HG03520 (cell line): ENCODE measurements at regions not wholly inside any gene's neighbourhood (a gene's known extent, or its start where the extent isn't known, plus 50 kb on each side); places are given as distances from the start of the nearest gene placed in this dataset.

Experiments used
- ATAC-seq: cut with Tn5 transposase; IDR thresholded peaks from one replicate; pipeline ENCODE4 v1.9.1; 2021; ENCODE audit warnings: mild to moderate bottlenecking, moderate library complexity; ENCODE audit not compliant: unreplicated experiment

DNA sequence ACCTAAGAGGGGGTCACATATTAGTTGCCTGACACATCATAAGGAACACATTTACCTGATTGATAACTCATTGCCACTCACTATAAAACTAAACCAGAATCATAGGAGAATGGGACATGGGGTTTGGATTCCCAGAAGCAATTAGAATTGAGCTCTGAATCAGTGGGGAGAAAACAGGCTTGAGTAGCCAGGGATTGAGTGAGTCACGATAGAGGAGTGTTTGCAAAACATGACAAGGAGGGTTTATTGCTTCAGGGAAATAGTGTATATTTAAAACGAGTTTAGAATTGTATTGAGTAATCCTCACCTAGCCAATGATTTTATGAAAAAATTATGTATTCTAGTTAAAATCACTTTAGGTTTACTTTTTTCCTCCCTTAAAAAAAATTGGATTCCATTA is 101.1 kb upstream of the THRB start:
- ATAC-seq = no peak

DNA sequence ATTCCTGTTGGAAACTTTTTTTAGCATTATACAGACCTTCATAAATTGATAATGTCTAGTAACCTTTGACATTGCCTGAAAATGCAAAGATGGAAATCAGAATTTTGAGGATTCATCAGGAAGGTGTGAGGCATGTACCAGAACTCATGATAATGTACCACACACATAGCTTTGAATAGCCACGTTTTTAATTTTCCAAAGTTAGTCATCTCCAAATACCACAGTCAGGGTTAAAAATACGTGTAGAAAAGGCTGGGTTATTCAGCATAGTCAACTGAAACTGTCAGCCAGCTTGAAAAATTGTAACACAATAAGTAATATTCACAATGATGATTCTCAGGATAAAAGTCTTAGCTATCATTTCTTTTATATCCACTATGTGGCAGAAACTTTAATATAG is 102.0 kb upstream of the THRB start:
- no peak for ATAC-seq

DNA sequence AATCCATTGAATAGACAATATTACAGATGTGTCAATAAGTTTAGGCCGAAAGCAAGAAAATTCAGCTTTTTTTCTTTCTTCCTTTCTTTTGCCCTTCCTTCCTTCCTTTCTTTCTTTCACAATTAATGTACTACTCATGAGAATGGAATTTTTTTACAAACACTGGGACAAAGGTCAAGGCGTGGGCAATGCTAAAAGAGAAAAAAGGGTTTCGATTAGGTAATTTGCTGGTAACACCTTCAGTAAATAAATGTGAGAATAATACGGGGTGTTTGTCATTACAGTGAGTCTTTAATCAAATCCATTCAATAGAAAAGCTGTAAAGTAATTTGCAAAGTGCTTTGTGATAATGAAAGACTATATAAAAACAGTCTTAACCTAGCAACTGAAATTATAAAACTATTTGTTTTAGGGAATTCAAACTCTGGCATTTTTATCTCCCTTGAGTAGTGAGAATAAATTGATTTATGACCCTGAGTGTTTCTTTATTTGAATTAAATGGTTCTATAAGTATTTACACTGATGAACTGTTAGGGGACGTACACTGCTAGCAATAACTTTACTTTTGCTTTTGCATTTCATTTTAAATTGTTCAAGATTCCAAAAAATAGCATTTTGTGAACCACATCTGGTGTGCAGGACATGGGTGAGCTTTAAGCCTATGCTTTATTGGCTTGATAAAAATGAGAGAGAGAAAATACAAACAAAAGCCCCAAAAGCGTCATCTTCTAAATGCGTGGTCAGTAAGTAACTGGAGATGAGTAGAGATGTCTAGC is 104.2 kb upstream of the THRB start:
- no peak for ATAC-seq

DNA sequence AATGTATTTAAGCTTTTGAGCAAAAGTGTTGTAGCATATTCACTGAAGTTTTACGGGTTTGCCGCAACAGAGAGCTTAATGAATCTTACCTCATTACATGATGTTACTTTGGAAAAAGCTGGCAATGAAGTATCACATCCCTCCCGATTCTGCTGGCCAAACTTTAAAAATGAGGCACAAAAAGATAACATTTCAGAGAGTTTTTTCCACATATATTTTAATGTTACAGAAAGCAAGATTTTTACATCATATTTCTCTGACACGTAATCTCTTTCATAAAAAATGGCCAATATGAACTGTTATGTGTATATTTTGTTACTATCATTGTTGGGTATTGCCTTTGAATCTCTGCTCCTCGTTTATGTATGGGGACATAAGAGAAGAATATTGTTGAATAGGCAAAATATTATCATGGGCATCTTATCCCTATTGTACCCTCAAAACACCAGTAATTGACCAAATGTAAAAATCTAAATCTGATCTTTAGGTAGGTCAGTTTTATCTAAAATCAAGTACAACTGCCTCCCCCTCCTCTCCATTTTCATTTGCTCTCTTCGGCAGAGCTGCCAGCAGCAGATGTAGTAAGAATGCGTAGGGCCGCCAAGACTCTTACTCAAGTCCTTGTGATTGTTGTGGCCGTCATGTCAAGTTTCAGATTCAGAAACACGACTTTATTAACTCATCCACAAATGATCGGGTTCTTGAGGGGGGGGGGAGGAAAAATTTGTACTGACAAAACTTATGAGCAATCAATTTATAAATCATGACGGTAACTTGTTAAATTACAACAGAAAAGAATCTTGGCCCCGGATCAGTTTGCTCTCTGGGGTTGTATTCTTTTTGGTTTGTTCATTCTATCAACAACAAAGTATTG is 106.7 kb upstream of the THRB start:
- ATAC-seq = no peak

DNA sequence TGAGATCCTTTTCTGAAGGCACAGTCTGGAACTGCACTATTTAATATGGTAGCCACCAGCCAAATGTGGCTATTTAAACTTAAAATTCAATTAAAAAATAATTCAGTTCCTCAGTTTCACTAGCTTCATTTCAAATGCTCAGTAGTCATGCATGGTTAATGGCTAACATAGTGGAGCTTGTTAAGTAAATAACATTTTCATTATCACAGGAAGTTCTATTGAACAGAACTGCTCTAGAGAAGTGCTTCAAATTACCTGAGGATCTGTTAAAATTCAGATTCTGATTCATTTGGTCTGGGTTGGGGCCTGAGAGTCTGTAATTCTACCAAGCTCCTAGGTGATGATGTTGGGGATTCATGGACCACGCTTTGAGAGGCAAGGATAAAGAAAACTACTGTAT is 109.6 kb upstream of the THRB start:
- no peak for ATAC-seq

DNA sequence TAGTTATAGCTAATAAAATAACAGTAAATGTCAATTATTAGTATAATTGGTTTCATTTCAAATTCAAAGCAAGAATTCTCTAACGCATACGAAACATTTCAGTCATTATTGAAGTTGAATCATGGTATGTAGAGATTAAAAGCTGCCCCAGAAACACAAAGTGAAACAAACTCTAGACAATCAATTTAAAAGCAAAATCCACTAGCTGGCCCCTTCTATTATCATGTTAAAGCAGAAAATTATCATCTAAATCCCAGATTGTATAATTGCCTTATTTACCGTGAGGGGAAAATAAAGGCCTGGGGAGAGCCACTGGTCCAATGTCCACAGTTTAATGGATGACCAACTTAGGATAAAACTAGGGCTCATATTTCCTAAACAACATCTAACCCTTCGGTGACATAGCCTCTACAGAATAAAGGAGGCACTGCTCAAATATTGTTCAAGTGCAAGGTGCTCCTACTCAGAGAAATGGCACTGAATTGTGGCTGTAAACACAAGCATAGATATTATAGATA is 110.9 kb upstream of the THRB start:
- ATAC-seq = no peak

DNA sequence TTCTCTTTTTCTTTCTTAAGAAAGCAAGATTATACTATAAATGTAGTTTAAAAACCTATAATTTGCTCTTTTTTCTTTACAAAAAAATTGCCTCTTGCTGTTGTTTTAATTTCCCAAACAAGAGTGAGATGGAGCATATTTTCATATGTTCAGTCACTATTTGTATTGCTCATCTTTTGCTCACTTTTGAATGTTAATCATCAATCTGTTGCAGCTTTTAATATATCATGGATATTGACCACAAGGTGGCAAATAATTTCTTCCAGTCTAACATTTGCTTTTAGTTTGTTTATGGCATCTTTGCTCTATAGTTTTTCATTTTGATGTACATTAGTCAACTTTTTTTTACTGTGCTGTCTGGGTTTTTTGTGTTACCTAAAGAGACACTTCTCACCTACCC is 112.6 kb upstream of the THRB start:
- no peak for ATAC-seq

DNA sequence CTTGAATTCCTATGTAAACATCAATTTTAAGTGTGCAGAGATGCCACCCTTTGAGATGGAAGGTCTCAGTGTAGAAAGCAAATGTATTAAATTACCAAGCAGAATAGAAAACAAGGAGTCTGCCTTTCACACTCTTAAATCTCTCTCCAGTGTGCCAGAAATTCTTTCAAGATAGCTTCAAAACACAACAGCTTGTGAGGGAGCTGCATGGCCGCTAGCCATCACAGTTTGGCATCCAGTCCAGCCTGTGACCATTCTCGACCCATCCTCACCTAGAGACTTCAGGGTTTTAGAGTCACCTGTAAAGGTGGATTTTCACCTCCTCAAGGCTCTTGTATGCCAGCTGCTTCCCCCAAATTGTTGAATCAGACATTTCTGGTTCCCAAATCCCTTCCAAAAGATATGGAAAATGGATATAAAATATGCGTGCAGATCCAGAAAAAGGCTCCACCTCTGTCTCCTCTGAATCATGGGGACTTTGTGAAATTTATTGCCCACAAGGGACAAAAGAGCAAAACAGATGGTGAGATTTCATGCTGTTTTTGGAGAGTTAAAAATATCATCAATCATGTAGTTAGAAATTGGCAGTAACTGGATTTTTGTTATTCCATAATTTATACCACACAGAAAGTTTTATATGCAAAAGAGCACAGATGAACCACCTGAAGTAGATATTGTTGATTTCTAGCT is 114.2 kb upstream of the THRB start:
- no peak for ATAC-seq

DNA sequence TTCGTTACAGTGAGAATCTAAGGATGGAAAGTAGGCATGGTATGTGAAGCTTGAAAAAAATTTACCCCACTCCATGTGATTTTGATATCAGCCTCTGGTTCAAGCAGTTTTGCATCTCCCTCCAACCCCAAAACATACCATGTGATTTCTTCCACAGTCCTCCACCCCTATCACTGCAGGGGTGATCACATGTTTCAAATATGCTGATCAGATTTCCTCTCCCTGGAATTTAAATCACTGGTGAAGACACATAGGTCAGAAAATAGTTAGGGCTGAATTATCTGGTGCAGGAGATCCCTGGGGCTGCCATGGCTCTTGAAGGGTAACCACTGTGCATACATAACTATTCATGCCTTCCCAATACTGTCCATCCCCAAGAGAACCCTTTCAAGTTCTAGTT is 119.7 kb upstream of the THRB start:
- no peak for ATAC-seq

DNA sequence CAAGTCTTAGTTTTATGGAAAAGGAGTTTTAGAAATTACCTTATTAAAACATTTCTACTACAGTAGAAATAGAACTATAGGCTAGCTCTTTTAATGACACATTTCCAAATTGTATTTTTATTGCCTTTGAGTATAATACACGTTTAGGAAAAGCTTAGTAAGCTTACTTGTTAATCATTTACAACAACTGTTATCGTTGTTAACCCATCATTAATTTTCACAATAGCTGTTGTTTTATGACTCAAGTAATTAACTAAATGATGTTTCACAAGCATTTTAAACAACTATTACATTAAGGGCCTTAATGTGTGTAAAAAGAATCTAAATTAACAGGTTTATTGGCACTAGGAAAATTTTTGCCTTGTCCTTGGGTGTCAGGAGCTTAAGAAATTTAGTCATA is 120.5 kb upstream of the THRB start:
- ATAC-seq = no peak

DNA sequence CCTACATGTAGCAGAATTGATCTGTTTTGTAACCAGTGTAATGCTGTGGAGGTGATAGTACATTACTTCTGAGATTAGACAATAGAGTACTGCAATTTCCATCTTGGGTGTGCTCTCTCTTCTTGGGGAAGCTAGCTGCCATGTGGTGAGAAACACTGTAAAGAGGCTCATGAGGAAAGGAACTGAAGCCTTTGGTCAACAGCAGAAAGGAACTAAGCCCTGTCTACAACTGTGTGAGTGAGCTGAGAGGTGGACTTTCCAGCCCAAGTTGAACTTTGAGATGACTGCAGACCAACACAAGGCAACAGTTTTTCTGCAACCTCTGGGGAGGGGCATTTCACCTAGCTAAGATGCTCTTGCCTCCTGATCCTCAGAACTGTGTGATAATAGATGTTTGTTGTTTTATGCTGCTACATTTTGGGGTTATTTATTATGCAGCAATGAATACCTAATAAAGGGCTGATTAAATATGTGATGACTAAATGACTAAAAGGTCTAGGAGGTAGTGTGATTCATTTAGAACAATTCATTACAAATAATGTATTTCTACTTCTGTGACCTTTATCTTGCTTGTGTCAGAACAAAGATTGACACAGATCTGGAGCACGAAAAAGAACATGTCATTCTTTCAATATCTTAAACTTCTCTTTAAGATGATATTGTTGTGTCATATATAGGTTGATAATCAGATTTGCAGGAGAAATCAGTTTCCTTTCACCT is 121.6 kb upstream of the THRB start:
- ATAC-seq = no peak

DNA sequence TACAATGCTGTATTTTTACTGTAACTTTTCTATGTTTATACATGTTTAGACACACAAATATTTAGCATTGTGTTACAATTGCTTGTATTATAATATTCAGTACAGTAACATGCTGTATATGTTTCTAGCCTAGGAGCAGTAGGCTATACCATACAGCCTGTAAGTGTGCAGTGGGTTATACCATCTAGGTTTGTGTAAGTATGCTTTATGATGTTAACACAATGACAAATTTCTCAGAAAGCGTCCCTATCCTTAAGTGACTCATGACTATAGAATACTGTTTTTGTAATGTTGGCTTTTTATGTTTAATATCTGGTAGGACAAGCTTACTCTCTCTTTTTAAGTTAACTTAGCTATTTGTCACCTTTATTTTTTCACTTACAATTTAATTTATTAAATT is 127.5 kb upstream of the THRB start:
- no peak for ATAC-seq

DNA sequence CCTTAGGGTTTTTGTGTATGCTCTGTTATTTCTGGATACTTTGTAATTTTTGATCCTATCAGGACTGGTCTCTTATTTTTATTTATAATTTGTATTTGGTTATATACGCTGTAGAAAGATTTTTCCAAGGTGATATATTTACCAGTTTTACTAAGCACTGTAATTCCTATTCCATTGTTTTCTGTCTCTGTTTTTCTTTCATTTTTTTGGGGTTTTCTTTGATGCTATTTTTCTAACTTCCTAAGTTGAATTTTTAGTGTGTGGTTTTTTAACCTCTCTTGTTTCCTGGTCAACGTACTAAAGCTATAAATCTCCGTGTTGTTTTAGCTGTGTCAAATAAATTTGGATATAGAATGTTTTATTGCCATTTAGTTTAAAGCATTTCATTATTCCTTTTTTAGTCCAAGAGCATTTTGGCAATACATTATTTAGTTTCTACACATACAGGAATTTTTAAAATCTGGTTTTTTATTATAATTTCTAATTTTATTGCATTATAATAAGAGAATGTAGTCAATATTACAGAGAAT is 128.1 kb upstream of the THRB start:
- no peak for ATAC-seq

DNA sequence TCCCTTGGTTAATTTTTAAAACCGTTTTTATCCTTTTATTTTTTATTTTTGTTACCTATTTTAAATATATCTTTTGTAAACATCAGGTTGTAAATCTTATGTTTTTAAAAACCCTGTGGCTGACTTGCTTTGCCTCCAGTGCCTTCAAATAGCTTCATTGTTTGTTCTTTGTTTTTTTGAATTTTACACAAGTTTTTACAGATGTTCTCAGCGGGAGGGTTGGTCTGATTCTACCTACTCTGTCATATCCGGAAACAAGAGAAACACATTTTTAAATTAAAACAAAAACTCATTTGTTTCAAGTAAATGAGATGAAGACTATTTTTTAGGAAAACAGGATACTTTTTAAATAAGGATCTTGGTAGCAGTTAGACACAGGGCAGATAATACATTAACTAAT is 129.0 kb upstream of the THRB start:
- ATAC-seq = no peak

DNA sequence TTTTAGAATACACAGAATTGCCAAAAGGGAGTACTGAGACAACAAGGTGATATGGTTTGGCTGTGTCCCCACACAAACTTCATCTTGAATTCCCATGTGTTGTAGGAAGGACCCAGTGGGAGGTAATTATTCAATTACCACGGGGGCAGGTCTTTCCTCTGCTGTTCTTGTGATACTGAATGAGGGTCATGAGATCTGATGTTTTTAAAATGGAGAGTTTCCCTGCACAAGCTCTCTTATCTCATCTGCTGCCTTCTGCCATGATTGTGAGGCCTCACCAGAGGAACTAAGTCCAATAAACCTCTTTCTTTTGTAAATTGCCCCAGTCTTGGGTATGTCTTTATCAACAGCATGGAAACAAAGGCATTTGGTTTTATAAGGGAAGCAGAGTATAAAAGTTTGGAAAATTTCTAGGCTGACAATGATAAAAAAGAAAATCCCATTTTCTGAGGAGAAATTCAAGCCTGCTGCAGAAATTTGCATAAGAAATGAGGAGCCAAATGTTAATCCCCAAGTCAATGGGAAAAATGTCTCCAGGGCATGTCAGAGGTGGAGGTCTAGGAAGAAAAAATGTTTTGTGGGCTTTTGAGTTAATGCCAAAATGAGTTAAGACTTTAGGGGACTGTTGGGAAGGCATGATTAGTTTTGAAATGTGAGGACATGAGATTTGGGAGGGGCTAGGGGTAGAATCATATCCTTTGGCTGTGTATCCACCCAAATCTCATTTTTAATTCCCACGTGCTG is 130.5 kb upstream of the THRB start:
- ATAC-seq = no peak

DNA sequence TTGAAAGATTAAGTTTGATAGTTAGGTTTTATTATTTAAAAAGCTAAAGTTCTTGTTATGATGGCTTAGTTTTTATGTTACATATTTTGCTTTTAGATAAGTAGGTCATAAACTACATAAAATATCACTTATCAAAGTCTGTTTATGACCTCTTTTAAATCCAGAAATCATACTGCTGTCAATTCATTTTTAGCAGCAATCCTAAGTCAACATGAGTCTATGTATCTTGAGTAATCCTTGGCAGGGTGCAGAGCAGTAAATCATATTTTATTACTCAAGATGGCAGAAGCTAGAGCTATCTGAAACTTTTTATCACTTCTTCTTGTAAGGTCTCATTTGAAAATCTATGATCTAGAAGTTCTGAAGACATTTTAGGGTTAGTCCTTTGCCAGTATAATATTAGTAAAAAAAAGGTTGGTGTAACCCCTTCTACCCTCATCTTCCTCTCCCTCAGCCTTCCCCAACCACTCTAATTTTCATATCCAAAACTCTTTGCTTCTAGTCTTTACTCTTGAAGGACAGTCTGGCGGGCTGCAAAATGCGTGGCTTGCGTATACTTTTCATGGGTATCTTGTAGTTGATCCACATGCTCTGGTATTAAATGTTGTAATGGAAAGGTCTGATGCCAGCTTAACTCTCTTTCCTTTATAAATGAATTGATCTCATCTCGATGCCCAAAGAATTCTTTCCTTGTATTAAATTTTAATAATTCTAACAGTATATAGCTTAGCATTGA is 134.0 kb upstream of the THRB start:
- ATAC-seq = no peak

DNA sequence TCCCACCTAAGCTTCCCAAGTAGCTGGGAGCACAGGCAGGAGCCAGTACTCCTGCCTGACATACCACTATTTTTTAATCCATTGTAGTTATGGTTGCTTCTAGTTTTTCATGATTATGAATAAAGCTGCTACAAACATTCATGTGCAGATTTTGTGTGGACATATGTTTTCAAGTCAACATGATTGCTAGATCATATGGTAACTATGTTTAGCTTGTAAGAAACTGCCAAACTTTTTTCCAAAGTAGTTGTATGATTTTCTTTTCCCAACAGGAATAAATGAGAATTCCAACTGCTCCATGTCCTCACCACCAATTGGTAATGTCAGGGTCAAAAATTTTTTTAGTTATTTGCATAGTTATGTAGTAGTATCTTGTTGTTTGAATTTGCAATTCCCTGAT is 136.8 kb upstream of the THRB start:
- no peak for ATAC-seq

DNA sequence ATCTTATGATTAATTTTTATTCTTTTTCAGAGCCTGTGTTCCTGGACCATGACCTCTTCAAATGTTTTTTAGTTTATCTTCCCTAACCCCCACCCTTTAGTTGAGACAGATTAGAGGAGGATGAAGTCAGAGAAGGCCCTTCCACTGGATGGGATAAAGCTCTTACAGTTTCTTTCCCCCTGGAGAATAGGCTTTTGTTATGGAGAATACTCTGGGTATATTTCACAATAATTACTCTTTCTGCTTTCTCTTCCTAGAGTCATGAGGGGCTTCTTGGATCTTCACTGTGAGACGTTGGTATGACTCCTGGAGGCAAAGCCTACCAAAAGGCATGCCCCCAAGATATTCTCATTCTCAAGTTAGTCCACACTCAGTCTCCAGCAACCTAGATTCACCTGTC is 144.4 kb upstream of the THRB start:
- ATAC-seq = no peak
